ENCODE measurements at regions not wholly inside any gene's neighbourhood (a gene's known extent, or its start where the extent isn't known, plus 50 kb on each side); places are given as distances from the start of the nearest gene placed in this dataset.

DNA sequence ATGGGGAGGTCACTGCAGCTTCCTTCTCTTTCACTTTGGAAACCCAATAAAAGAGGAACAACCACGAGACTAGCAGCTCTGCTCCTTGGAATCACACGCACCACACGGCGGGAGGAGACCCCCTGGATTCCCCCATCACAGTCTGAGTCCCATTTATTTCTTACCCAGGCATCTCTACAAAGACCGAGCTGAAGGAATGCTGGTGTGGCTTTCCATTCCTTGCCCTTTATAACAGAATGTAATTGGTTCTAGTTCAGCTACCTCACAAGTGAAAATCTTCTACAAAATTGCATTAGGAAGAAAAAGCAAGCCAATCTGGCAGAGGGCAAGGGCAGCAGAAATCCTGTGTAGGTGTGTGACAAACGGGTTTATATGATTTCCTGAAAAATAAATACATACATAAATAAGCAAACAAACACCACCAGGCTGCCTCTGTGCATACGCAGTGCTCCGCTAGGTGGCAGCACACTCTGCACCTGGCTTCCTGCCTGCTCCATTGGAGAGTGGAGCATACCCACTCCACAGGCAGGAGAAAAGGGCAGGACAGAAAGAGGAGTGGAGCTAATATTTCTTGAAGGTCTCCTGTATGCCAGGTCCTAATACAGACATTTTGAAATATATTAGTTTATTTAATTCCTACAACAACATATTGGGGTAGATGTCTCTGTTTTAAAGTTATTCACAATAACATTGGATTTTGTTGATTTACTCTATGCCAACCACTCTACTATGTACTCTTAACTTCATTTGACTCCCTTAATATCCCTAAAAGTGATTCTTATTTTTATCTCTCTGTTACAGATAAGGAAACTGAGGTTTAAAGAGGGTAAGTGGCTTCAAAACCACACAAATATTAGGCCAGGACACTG is 673.1 kb downstream of the KCNA4 start:
- no peak overlapping the region for H3K4me3 Mint-ChIP-seq
- H3K9me3 Mint-ChIP-seq = no peaks in the 10 kb centered on the region
- no peak overlapping the region for H3K27ac Mint-ChIP-seq
- no peak for ATAC-seq
- H3K27me3 Mint-ChIP-seq = no peaks in the 10 kb centered on the region
- no peaks in the 10 kb centered on the region for H3K36me3 Mint-ChIP-seq
- no peaks in the 10 kb centered on the region for H3K4me1 Mint-ChIP-seq

DNA sequence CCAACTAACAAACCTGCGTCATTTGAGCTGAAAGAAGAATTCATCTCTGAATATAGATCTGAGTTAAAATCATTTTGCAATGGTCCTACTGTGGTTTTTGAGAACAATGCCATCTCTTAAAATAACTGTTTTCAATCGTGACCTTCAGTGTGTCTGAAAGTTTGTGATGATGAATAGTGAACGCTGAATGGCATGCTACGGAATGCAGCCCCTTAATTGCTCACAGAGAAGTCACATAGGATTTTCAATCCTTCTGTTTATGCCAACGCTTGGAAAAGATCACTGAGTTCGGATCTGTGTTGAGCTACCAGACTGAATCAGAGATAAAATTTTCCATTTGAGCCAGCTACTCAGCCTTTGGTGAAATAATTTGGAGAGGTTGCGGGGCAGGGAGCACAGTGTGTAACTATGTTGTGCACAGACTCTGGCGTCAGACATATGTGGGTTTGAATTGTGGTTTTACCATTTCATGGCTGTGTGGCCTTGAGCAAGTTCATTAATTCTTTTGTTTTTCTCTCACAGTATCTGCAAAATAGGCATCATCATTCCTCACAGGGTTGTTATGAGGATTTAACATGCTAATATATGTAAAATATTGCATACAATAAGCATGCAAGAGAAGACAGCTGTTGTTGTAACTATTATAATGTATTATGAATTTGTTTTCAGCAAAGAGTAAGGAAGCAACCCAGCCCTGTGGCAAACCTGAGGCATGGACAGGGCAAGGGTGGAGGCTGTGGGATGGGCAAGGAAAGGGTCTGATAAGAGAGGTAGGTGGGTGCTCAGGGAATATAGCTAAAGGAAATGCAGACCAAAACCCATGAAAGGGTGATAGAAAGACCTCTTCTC is 679.9 kb downstream of the KCNA4 start:
- ATAC-seq = no peak
- Mint-ChIP-seq H3K27me3 (no peaks in the 10 kb centered on the region), H3K9me3 (peaks cover 2% of the 10 kb centered on the region), H3K4me3 (no peak overlapping the region), H3K36me3 (no peaks in the 10 kb centered on the region), H3K27ac (no peak overlapping the region), H3K4me1 (no peaks in the 10 kb centered on the region)

DNA sequence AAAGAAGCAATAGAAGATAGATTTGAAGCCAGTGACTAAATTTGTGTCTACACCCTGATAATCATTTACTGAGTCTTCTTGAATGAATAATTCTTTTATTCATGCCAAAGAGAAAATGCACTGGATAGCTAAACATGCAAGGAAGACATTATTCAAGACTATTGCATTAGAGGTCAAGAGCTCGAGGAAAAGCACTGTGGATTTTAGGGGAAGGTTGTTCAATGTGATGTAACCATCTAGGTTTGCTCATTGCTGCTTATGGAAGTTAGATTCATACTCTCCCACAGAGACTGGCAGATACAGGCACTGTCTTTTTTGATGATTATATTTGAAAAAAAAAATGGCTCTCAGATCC is 682.1 kb downstream of the KCNA4 start:
- no peaks in the 10 kb centered on the region for H3K27me3 Mint-ChIP-seq
- H3K27ac Mint-ChIP-seq = no peak overlapping the region
- no peak for ATAC-seq
- no peaks in the 10 kb centered on the region for H3K36me3 Mint-ChIP-seq
- H3K4me3 Mint-ChIP-seq = no peak overlapping the region
- H3K9me3 Mint-ChIP-seq = peaks cover 2% of the 10 kb centered on the region
- H3K4me1 Mint-ChIP-seq = no peaks in the 10 kb centered on the region

DNA sequence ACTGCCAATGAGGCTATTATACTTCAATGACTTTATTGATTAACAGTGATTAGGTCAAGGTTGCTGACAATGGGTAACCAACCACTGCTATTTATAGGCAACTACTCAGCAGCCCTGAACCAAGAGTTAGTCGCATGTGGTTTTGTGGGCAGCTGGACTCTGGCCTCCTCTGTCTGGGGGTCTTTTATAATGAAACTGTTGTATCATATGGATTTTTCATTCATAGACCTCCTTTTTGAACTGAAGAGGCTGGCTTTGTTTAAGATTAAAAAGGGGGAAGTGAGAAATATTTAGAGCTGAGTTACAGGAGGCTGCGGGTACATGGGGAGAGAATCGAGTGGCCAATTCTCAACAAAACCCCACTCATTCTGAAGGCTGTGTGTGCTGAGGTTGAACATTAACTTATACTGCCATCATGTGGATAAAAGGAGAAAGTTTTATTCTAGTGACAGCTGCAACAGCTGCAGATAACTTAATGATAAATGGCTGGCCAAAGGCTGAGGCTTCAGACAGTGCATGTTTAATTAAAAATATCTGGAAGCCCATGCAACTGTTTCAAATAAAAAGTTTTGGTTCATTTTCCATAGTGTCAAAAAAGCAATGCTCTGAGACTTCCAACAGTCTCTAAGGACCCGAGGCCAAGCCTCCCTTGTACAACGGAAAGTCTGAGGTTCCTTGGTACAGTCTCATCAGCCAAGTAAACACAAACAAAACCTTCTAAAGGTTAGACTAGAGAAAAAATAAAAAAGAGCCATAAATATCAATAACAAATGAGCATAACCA is 682.6 kb downstream of the KCNA4 start:
- no peak overlapping the region for H3K4me3 Mint-ChIP-seq
- H3K27ac Mint-ChIP-seq = no peak overlapping the region
- no peaks in the 10 kb centered on the region for H3K4me1 Mint-ChIP-seq
- no peaks in the 10 kb centered on the region for H3K36me3 Mint-ChIP-seq
- no peaks in the 10 kb centered on the region for H3K27me3 Mint-ChIP-seq
- peaks cover 2% of the 10 kb centered on the region for H3K9me3 Mint-ChIP-seq
- ATAC-seq = no peak

DNA sequence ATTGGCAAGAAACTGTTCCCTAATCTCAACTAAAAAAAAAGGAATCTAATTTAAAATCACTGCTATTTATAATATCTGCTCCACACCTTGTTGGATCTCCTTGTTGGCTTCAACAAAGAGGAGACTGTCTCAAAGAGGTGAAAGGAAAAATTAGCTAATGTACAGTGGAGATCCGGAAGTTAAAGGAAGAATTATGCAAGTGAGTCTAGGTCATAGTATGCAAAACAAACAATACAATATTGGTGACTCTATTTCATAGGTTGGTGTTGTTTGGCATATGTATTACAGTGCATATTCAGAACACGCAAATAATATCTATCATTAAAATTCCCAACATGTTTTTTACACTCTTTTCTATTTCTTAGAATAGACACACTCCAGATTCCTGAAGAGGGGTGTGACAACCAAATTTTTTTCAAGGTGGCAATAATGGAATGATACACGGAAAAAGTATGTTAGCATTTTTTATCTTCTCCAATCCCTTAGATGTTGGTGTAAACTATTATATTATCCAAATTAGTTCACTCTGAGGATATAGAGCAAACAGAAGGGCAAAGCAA is 685.3 kb downstream of the KCNA4 start:
- no peaks in the 10 kb centered on the region for H3K36me3 Mint-ChIP-seq
- H3K4me1 Mint-ChIP-seq = no peaks in the 10 kb centered on the region
- H3K27me3 Mint-ChIP-seq = no peaks in the 10 kb centered on the region
- no peak overlapping the region for H3K27ac Mint-ChIP-seq
- H3K9me3 Mint-ChIP-seq = peaks cover 3% of the 10 kb centered on the region
- ATAC-seq = no peak
- no peak overlapping the region for H3K4me3 Mint-ChIP-seq

DNA sequence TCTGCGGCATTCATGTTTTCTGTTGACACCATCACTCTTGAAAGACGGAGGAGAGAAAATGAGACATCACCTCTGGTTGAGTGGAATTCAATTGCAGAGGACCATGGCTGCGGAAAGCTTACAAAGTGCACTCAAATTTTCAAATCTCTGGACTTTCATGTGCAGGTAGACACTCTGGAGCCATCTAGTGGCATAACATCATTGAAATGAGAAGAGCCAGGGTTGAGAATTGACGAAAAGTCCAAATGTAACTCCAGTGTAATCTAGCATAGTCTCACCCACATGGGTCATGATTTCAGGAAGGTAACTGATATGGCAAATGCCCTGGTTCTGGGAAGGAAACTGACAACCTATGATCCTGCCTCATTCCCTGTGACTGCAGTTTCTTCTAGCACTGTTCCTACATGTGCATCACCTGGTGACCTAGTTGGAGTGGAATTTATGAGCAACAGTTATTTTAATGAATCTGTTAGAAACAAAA is 687.8 kb downstream of the KCNA4 start:
- no peaks in the 10 kb centered on the region for H3K4me1 Mint-ChIP-seq
- no peak overlapping the region for H3K27ac Mint-ChIP-seq
- H3K4me3 Mint-ChIP-seq = no peak overlapping the region
- no peak for ATAC-seq
- H3K27me3 Mint-ChIP-seq = no peaks in the 10 kb centered on the region
- H3K9me3 Mint-ChIP-seq = peaks cover 3% of the 10 kb centered on the region
- H3K36me3 Mint-ChIP-seq = no peaks in the 10 kb centered on the region

DNA sequence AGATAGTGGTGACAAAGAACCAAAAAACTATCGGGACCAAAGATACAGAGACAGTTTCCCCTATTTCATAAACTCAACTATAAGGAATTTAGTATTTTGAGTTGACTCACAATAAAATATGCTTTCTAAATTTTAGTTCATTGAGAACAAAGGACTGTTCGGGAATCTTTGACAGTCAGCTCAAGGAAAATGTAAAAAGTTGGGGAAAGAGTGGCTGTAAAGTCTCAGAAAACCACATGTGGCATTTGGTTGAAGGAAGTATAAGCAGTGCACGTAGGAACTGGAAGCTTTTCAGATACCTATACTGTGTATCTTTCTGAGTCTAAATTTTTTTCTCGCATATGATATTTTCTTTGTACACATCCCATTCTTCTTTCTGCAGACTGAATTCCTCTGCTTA is 688.9 kb downstream of the KCNA4 start:
- H3K9me3 Mint-ChIP-seq = peaks cover 3% of the 10 kb centered on the region
- no peak overlapping the region for H3K4me3 Mint-ChIP-seq

DNA sequence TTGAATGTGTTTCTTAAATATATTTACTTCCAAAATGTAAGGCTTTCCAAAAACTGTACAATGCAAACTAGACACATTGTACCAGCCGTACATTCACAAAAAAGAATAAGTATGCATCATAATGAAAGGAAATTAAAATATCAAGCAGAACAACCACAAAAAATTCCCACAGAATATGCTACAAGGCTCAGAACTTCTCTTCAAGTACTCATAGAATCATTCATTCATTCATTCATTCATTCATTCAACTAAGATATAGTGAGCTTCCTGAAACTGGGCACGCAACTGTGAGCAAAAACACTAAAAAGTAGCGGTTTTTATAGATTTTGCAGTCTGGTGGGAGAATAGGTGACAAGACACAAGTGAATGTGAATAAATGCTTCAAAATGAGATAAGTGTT is 690.1 kb downstream of the KCNA4 start:
- Mint-ChIP-seq H3K4me1 (no peaks in the 10 kb centered on the region), H3K9me3 (peaks cover 3% of the 10 kb centered on the region), H3K27me3 (no peaks in the 10 kb centered on the region), H3K27ac (no peak overlapping the region), H3K36me3 (no peaks in the 10 kb centered on the region), H3K4me3 (no peak overlapping the region)
- ATAC-seq = no peak

More for the DNA sequence above, 688.9 kb downstream of the KCNA4 start:
- H3K4me1 Mint-ChIP-seq = no peaks in the 10 kb centered on the region
- H3K27ac Mint-ChIP-seq = no peak overlapping the region
- ATAC-seq = no peak
- H3K27me3 Mint-ChIP-seq = no peaks in the 10 kb centered on the region
- no peaks in the 10 kb centered on the region for H3K36me3 Mint-ChIP-seq

DNA sequence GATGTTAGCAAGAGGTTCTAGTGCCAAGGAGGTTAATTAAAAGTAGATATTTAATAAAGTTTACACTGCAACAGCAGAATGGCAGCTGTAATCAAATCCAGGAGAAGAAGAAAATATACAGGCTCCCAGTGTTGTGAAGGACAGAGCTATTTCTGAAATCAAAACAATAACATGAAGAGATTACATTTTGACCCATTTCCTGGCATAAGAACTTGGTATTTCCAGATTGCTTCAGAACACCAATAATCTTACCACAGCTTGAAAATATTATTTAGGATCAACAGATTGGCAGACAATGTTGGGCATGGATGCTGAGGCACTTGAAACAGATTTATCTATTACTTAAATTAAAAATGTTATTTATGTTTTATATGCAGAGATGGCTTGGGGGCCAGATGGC is 692.5 kb downstream of the KCNA4 start:
- ATAC-seq = no peak
- Mint-ChIP-seq H3K4me3 (no peak overlapping the region), H3K36me3 (no peaks in the 10 kb centered on the region), H3K27ac (no peak overlapping the region), H3K4me1 (no peaks in the 10 kb centered on the region), H3K27me3 (no peaks in the 10 kb centered on the region), H3K9me3 (peaks cover 3% of the 10 kb centered on the region)

DNA sequence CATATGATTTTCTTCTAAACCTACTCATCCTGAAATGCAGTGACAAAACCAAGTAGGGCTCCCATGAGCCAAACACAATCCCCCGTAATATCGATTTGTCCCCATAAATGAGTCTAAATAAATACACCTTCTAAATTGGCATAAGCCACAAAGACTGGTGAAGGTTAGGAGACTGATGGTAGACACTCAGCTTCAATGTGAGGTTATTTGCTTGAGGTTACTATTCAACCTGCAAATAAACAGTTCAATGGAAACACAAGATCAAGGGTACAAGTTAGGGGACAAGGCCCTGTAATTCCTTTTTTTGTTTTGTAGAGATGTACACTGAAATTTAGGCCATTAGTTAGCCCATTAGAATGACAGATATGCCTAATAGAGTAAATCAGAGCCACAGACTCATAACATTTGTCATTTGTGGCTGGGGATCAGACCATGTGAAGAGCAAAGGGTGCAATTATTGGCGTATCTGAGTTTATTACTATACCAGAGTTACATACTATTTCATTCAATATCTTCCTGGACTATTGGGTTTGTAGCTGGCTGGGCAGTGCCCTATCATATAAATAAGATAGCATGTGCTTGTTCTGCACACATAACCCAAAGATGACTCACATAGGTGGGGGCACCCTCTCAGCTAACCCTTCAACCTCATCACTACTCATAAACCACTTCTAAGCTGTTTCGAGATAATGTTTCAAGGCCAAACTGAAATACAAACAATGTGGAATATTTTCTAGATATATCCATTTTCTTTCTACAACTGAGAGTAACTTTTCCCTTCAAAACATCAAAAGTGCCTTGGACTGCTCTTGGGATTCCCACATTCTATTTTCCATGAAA is 695.3 kb downstream of the KCNA4 start:
- H3K27ac Mint-ChIP-seq = no peak overlapping the region

DNA sequence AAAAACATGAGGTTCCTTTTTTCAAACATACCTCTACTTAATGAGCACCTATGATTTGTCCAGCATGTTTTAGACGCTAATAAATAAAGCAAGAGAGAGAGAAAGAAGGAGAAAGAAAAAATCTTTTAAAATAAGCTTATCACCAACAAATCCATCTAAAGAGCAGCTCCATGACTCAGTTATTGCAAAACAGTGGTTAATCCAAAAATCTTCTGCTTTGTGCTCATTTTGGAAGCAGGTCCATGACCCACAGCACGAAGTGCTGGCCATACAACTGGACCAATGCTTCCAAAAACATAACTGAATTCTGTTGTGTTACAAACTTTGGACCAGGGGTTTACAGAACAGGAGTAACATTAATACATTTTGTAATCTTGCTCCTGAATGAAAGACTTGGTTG is 696.6 kb downstream of the KCNA4 start:
- H3K27me3 Mint-ChIP-seq = no peaks in the 10 kb centered on the region
- ATAC-seq = no peak
- H3K4me3 Mint-ChIP-seq = no peak overlapping the region
- no peaks in the 10 kb centered on the region for H3K9me3 Mint-ChIP-seq
- H3K27ac Mint-ChIP-seq = no peak overlapping the region
- no peaks in the 10 kb centered on the region for H3K4me1 Mint-ChIP-seq
- no peaks in the 10 kb centered on the region for H3K36me3 Mint-ChIP-seq

More for the DNA sequence above, 695.3 kb downstream of the KCNA4 start:
- Mint-ChIP-seq H3K27me3 (no peaks in the 10 kb centered on the region), H3K36me3 (no peaks in the 10 kb centered on the region), H3K4me1 (no peaks in the 10 kb centered on the region), H3K9me3 (no peaks in the 10 kb centered on the region), H3K4me3 (no peak overlapping the region)
- no peak for ATAC-seq

DNA sequence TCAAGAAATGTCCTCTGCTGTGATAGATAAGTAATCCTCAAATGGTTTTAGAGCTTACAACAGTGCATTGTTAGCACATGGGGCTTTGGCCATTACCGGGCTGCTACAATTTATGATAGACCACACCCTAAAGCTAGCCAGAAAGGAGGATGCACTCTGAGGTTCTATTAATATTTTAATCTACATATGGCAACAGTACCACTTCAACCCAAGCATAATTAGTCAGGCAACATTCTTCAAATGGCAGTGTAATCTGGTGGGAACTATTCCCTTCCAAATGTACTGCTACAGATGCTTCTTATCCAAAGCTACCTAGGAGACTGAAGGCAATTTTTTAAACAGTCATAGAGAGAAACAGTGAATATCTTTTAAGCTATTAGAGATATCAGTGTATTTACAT is 697.6 kb downstream of the KCNA4 start:
- Mint-ChIP-seq H3K27me3 (no peaks in the 10 kb centered on the region), H3K4me1 (no peaks in the 10 kb centered on the region), H3K36me3 (no peaks in the 10 kb centered on the region), H3K27ac (no peak overlapping the region), H3K4me3 (no peak overlapping the region), H3K9me3 (no peaks in the 10 kb centered on the region)
- ATAC-seq = no peak

DNA sequence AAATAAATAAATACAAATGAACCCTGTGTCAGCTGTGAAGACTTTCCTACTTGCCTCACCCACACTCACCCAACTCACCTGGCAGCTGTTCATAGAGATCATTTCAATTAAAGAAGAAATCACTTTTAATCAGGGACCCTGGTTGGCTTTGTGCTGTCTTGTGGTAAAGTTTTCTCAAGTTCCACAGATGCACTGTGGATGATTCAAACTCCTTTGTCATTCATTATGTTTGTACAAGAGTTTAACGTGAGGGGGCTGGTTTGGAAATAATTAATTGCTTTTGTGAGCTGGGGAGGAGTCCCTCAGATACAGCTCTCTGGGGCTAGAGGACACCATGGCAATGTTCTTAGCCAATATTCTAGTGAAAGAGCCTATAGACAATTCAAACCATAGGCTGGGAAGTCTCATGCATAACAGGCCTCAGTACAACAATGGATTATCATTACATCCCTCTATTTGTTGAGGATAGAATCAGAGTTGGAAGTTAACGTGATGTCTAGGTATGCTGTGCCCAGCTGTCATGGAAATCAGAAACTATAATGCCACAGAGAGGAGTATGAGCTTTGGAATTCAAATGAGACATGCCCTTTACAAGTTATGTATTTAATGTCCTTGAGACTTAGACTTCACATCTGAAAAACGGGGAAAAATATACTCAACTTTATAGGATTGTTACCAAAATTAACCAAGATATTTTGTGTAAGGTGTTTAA is 698.5 kb downstream of the KCNA4 start:
- Mint-ChIP-seq H3K9me3 (no peaks in the 10 kb centered on the region), H3K27ac (no peak overlapping the region), H3K27me3 (no peaks in the 10 kb centered on the region), H3K4me3 (no peak overlapping the region), H3K4me1 (no peaks in the 10 kb centered on the region), H3K36me3 (no peaks in the 10 kb centered on the region)
- ATAC-seq = no peak

DNA sequence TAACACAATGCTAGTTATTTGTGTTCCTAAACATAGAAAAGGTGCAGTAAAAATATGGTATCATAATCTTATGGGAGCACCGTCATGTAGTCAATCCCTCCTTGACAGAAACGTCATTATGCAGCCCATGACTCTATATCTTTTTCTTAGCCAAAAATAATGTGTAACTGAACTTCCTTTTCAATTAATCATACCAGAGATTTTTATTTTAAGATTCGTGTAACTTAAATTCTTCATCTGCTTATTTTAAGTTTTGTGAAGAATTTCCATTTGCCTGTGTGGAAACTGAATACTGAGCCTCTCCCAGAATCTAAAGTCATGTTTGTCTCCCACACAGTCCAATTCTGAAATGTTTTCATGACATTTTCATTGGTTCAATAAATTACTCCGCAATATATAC is 699.1 kb downstream of the KCNA4 start:
- Mint-ChIP-seq H3K4me1 (no peaks in the 10 kb centered on the region), H3K9me3 (no peaks in the 10 kb centered on the region), H3K4me3 (no peak overlapping the region), H3K27ac (no peak overlapping the region), H3K27me3 (no peaks in the 10 kb centered on the region), H3K36me3 (no peaks in the 10 kb centered on the region)
- ATAC-seq = no peak
